NCI-H2227 (cell line): ENCODE measurements at regions not wholly inside any gene's neighbourhood (a gene's known extent, or its start where the extent isn't known, plus 50 kb on each side); places are given as distances from the start of the nearest gene placed in this dataset.

Experiments used
- DNase-seq: peaks from one replicate; lab custom pipeline; 2025; ENCODE audit not compliant: unreplicated experiment; lab: John Stamatoyannopoulos, UW

DNA sequence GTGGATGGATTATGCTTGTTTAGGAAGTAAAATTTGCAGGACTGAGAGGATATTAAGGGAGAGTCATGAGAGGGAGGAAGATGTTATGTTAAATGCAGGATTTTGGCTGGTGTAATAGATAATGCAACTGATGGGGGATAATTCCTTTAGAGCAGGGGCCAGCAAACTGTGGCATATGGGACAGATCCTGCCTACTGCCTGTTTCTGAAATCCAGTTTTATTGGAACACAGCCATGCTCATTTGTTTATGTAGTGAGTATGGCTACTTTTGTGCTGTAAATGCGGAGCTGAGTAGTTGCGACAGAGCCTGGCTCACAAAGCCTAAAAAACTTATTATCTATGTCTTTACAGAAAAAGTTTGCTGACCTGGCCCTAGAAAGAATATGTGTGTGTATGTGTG, 66.6 kb upstream of the MPPED2 start:
- DNase-seq: no peak

GRCh38 chr11:30650266-30650665, 64.1 kb upstream of the MPPED2 start:
- DNase-seq: no peak
